Lung (tissue), 11 donors: ENCODE measurements at regions not wholly inside any gene's neighbourhood (a gene's known extent, or its start where the extent isn't known, plus 50 kb on each side); places are given as distances from the start of the nearest gene placed in this dataset.

Source experiments
- ATAC-seq: fragments of 200-7000 bp; cut with Tn5 transposase; one replicate; pipeline ENCODE4 v1.9.1; 2020; ENCODE audit warnings: moderate number of reproducible peaks; ENCODE audit not compliant: insufficient read depth, low FRiP score
- DNase-seq, 3 donors: peaks; one replicate each; pipeline ENCODE4 v3.0.0-alpha.2; 2013 to 2017
- H3K27ac ChIP-seq, 2 donors: one replicate each; pipeline ENCODE4 v1.5.1; 2013; ENCODE audit warnings: mild to moderate bottlenecking in 2 of 2, moderate library complexity in 2 of 2, control low read depth in 1 of 2, inconsistent platforms in 1 of 2, low read depth in 1 of 2, low read length in 1 of 2
- H3K27me3 ChIP-seq, 3 donors: one replicate each; pipeline ENCODE4 v1.5.1; 2013; ENCODE audit warnings: low read length in 2 of 3; ENCODE audit not compliant: control insufficient read depth in 3 of 3, insufficient read depth in 3 of 3
- H3K36me3 ChIP-seq, 4 donors: one replicate each; pipeline ENCODE4 v1.5.1; 2013; ENCODE audit warnings: low read length in 4 of 4, mild to moderate bottlenecking in 1 of 4, moderate library complexity in 1 of 4; ENCODE audit not compliant: control insufficient read depth in 4 of 4, insufficient read depth in 4 of 4
- H3K4me1 ChIP-seq, 5 donors: one replicate each; pipeline ENCODE4 v1.5.1; 2013; ENCODE audit warnings: low read length in 5 of 5, mild to moderate bottlenecking in 2 of 5, moderate library complexity in 1 of 5; ENCODE audit not compliant: control insufficient read depth in 5 of 5, insufficient read depth in 5 of 5
- H3K4me3 ChIP-seq: one replicate; pipeline ENCODE4 v1.5.1; 2013; ENCODE audit warnings: mild to moderate bottlenecking, control low read depth, moderate library complexity
- H3K9ac ChIP-seq, 2 donors: one replicate each; pipeline ENCODE4 v1.5.1; 2013; ENCODE audit warnings: low read length in 2 of 2, control low read depth in 1 of 2; ENCODE audit not compliant: insufficient read depth in 1 of 2
- H3K9me3 ChIP-seq, 4 donors: one replicate each; pipeline ENCODE4 v1.5.1; 2013; ENCODE audit warnings: low read length in 3 of 4, mild to moderate bottlenecking in 1 of 4, moderate library complexity in 1 of 4; ENCODE audit not compliant: control insufficient read depth in 4 of 4, insufficient read depth in 3 of 4
- CTCF ChIP-seq: IDR thresholded peaks from 2 replicates; pipeline ENCODE4 v1.5.1; 2012; ENCODE audit warnings: mild to moderate bottlenecking; ENCODE audit errors: control extremely low read depth, extremely low read depth
- WGBS, 2 donors: extraction: QIAGEN DNeasy Blood & Tissue Kit; methylation state at CpG; one replicate each; pipeline ENCODE4 v1.1.7; 2013; 5-methylcytosine and 5-hydroxymethylcytosine counted together
- donor health status: control.
- donor health status: control.
- donor health status: Bipolar disorder and iron deficiency.
- donor health status: healthy.
- donor health status: DM: yes; HTN: yes; CAD: no.

- Histone ChIP-seq H3K4me3 (no peak overlapping the region), H3K27ac (no peak overlapping the region), H3K4me1 (peaks cover 0 to 2% (median 0%) of the 10 kb centered on the region in 5 donors), H3K9ac (no peak overlapping the region), H3K36me3 (no peaks in the 10 kb centered on the region), H3K9me3 (no peaks in the 10 kb centered on the region), H3K27me3 (no peaks in the 10 kb centered on the region)
- no peak for ATAC-seq
- WGBS, 2 donors, result 95 to 96% methylated on average over 4 of the region's 4 CpGs
- no peak for DNase-seq
- no peak for TF ChIP-seq CTCF
These were observed 50.9 kb upstream of the UBASH3B start for GRCh38 chr11:122604621-122605020.

- Histone ChIP-seq H3K9me3 (no peaks in the 10 kb centered on the region), H3K27ac (no peak overlapping the region), H3K27me3 (no peaks in the 10 kb centered on the region), H3K9ac (no peak overlapping the region), H3K4me1 (peaks cover 0 to 2% (median 0%) of the 10 kb centered on the region in 5 donors), H3K36me3 (no peaks in the 10 kb centered on the region), H3K4me3 (no peak overlapping the region)
- DNase-seq, result peak in 2 of 3 donors; percentile 4 to 24
- 77 to 85% methylated on average over 7 of the region's 7 CpGs for WGBS, 2 donors
- no peak for ATAC-seq
- no peak for TF ChIP-seq CTCF
These were observed 54.1 kb upstream of the UBASH3B start for GRCh38 chr11:122601141-122602125.

- Histone ChIP-seq H3K27ac (no peak overlapping the region), H3K4me3 (no peak overlapping the region), H3K9me3 (no peaks in the 10 kb centered on the region), H3K36me3 (no peaks in the 10 kb centered on the region), H3K27me3 (no peaks in the 10 kb centered on the region), H3K4me1 (peaks cover 0 to 2% (median 0%) of the 10 kb centered on the region in 5 donors), H3K9ac (no peak overlapping the region)
- DNase-seq (no peak), ATAC-seq (no peak)
- WGBS, 2 donors, result 92 to 97% methylated on average over 2 of the region's 2 CpGs
- TF ChIP-seq CTCF, result no peak
These were observed 55.2 kb upstream of the UBASH3B start for GRCh38 chr11:122600290-122600689.
